Glutamatergic neuron (in vitro differentiated cells): ENCODE measurements at regions not wholly inside any gene's neighbourhood (a gene's known extent, or its start where the extent isn't known, plus 50 kb on each side); places are given as distances from the start of the nearest gene placed in this dataset.

Experiments
- DNase-seq: peaks from one replicate; pipeline ENCODE4 v3.0.0; 2022
- H3K27ac Mint-ChIP-seq: one replicate; pipeline ENCODE4 v1.8.0; 2020; ENCODE audit warnings: mild to moderate bottlenecking, mixed read lengths, inconsistent platforms; ENCODE audit not compliant: unreplicated experiment
- H3K27me3 Mint-ChIP-seq: one replicate; pipeline ENCODE4 v1.8.0; 2020; ENCODE audit warnings: mild to moderate bottlenecking, moderate library complexity, mixed read lengths, inconsistent platforms; ENCODE audit not compliant: unreplicated experiment
- H3K36me3 Mint-ChIP-seq: one replicate; pipeline ENCODE4 v1.8.0; 2020; ENCODE audit warnings: mild to moderate bottlenecking, mixed read lengths, inconsistent platforms; ENCODE audit not compliant: unreplicated experiment
- H3K4me1 Mint-ChIP-seq: one replicate; pipeline ENCODE4 v1.8.0; 2020; ENCODE audit warnings: mild to moderate bottlenecking, low read depth, mixed read lengths, inconsistent platforms; ENCODE audit not compliant: unreplicated experiment
- H3K4me3 Mint-ChIP-seq: one replicate; pipeline ENCODE4 v1.8.0; 2020; ENCODE audit warnings: mild to moderate bottlenecking, mixed read lengths, inconsistent platforms; ENCODE audit not compliant: unreplicated experiment
- H3K9me3 Mint-ChIP-seq: one replicate; pipeline ENCODE4 v1.8.0; 2020; ENCODE audit warnings: mild to moderate bottlenecking, moderate library complexity, mixed read lengths, inconsistent platforms; ENCODE audit not compliant: unreplicated experiment
- TF ChIP-seq, protein P1 (sequence below): fragments of 200-600 bp; sonication (generic); IDR thresholded peaks from one replicate; pipeline ENCODE4 v1.5.0; 2021; ENCODE audit not compliant: partially characterized antibody, unreplicated experiment

DNA sequence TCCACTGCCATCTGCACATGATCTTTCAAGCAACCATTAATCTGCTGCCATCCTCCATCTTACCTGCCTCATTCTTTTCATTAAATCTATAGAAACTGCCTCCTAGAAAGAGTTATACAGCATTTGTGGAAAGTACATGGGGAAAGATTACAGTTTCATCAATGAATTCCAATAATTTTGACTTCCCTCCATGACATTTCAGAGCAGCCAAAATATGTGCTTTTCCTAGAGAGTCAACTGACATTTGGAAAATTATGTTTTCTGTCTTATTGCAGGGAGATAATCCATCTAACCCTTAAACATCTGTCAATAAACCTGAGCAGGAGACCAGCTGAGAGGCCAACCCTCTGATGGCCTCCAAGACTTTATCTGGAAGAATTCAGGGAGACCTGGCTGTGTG lies 147.0 kb upstream of the CDH5 start:
- no peak overlapping the region for H3K4me3 Mint-ChIP-seq
- H3K27me3 Mint-ChIP-seq: peaks cover 4% of the 10 kb centered on the region
- H3K27ac Mint-ChIP-seq: no peak overlapping the region
- H3K4me1 Mint-ChIP-seq: peaks cover 2% of the 10 kb centered on the region
- H3K9me3 Mint-ChIP-seq: peaks cover 2% of the 10 kb centered on the region
- TF ChIP-seq, protein P1, sequence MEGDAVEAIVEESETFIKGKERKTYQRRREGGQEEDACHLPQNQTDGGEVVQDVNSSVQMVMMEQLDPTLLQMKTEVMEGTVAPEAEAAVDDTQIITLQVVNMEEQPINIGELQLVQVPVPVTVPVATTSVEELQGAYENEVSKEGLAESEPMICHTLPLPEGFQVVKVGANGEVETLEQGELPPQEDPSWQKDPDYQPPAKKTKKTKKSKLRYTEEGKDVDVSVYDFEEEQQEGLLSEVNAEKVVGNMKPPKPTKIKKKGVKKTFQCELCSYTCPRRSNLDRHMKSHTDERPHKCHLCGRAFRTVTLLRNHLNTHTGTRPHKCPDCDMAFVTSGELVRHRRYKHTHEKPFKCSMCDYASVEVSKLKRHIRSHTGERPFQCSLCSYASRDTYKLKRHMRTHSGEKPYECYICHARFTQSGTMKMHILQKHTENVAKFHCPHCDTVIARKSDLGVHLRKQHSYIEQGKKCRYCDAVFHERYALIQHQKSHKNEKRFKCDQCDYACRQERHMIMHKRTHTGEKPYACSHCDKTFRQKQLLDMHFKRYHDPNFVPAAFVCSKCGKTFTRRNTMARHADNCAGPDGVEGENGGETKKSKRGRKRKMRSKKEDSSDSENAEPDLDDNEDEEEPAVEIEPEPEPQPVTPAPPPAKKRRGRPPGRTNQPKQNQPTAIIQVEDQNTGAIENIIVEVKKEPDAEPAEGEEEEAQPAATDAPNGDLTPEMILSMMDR: no peak
- no peaks in the 10 kb centered on the region for H3K36me3 Mint-ChIP-seq
- DNase-seq: no peak

DNA sequence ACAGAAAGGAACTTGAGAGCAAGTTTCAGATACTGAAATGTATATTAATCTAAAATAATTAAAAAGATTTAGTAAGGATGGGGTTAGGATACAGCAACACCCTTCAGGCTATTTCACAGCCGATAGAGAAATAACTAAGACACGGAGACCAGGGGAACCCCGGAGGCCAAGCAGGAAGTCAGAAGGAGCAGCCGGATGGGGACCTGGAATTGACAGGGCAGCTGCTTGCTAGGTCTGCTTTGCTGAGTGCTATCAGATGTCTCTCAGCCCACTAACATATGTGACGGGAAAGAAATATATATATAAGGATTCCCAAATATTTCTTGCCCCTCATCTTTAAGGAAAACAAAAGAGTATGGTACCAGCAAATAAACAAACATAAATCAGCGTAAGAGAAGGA lies 154.1 kb upstream of the CDH5 start:
- Mint-ChIP-seq H3K4me1 (peaks cover 3% of the 10 kb centered on the region), H3K27ac (no peak overlapping the region)

DNA sequence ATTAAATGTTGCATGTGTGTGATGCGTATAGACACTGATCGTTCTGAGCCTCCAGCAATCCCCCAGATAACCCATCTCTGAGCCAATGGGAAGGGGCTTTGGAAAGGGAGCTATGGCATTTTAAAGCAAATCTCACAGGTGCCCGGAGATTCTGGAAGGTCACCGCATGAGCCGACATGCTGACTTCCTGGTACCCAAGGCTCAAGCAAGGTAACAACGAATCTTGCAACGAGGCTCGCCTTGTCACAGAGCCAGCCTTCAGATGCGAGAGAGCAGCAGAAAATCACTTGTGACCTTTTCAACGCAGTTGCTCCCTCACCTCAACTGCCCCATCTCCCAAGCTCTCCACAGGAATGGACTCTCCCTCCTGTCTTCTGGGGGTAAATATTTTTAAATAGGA lies 154.8 kb upstream of the CDH5 start:
- Mint-ChIP-seq H3K9me3 (no peaks in the 10 kb centered on the region), H3K27ac (no peak overlapping the region), H3K4me1 (peaks cover 4% of the 10 kb centered on the region), H3K27me3 (peaks cover 2% of the 10 kb centered on the region), H3K4me3 (no peak overlapping the region), H3K36me3 (no peaks in the 10 kb centered on the region)
- DNase-seq: no peak
- TF ChIP-seq, protein P1: no peak

More for the DNA sequence above, 154.1 kb upstream of the CDH5 start:
- TF ChIP-seq, protein P1: no peak
- Mint-ChIP-seq H3K4me3 (no peak overlapping the region), H3K27me3 (peaks cover 2% of the 10 kb centered on the region), H3K9me3 (no peaks in the 10 kb centered on the region), H3K36me3 (no peaks in the 10 kb centered on the region)
- DNase-seq: no peak

DNA sequence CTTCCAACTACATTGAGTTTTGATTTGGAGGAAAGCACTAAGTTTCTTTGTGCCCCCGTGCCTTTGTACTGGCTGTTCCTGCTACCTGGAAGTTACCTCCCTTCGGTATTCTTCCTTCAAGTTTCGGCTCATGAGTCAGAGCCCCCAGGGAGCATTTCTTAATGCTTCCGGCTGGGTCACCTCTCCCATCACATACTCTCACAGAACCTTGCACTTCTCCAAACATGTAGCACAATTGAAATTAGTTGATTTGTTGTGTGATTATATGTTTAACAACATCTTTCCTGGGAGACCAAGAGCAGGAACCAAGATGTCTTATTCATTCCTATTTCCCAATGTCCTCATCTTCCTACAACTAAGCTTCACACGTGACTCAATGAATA lies 158.6 kb upstream of the CDH5 start:
- TF ChIP-seq, protein P1: no peak
- no peaks in the 10 kb centered on the region for H3K36me3 Mint-ChIP-seq
- no peak overlapping the region for H3K27ac Mint-ChIP-seq
- DNase-seq: no peak
- no peaks in the 10 kb centered on the region for H3K9me3 Mint-ChIP-seq
- peaks cover 8% of the 10 kb centered on the region for H3K4me1 Mint-ChIP-seq
- no peak overlapping the region for H3K4me3 Mint-ChIP-seq
- peaks cover 2% of the 10 kb centered on the region for H3K27me3 Mint-ChIP-seq

DNA sequence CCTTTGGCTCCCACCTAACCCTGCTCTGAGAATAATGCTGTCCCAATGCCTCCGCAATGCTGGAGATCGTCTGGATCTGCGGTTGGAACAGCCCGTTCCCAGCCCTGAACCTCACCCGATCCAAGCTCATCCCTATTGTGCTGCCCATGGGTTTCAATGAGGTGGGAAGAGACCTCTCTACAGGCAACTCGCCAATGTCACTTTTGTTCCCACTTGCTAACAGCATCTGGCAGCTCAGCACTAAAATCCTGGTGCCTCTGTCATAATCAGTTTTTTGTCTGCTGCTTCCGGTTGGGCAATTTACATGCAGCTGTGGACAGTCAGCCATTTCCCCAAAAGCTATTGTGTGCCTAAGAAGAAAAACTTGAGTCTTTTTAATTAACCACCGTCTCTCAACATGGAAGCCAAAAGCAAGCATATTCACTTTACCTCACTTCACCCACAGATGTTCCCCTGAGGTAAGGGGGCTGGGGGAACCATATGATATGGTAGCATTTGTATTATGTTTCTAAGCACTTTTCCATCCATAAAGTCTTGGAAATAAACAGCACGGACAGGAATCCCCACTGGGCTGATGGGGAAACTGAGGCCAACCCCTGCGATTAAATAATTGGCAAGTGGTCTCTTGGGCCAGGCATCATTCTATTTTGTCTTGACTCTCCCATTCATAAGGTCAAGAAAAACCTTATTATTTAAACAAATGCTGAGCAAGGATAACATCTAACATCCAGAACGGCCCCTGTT lies 159.2 kb upstream of the CDH5 start:
- Mint-ChIP-seq H3K9me3 (no peaks in the 10 kb centered on the region), H3K4me3 (no peak overlapping the region), H3K27me3 (peaks cover 2% of the 10 kb centered on the region), H3K27ac (no peak overlapping the region), H3K4me1 (peaks cover 4% of the 10 kb centered on the region), H3K36me3 (no peaks in the 10 kb centered on the region)
- DNase-seq: no peak
- TF ChIP-seq, protein P1: no peak
